HG02588 (cell line): ENCODE measurements at regions not wholly inside any gene's neighbourhood (a gene's known extent, or its start where the extent isn't known, plus 50 kb on each side); places are given as distances from the start of the nearest gene placed in this dataset.

Source experiments
- ATAC-seq: cut with Tn5 transposase; IDR thresholded peaks from one replicate; pipeline ENCODE4 v1.9.1; 2021; ENCODE audit warnings: mild to moderate bottlenecking, moderate library complexity; ENCODE audit not compliant: unreplicated experiment

DNA sequence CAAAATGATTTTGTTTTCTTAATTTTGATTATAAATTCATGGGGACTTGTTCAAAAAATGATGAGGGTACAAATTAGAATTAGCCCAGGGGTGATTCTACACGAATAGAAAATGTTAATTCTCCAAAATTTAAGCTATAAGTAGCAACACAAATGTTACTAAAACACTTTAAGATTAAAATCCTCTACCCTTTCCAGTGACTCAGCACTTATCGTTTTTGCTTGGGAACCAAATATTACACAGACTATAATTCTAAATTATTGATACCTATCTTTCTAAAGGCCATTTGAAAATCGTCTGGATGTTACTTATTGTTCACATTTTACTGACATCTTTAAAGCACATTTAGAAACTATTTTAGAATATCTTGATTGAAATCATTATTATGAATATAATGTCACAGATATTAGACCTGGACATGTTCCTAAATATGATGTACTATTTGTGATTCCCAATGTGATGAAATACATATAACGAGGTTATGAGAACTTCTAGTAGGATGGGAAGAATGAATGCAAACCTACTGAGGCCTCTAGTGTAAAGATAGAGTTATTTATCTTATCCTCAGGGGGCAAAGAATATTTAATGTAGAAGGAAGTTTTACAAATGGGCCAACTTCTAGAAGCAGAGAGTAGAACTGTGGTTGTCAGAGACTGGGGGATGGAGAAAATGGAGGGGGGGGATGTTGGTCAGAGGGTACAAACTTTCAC lies 132.0 kb upstream of the TP63 start:
- no peak for ATAC-seq

DNA sequence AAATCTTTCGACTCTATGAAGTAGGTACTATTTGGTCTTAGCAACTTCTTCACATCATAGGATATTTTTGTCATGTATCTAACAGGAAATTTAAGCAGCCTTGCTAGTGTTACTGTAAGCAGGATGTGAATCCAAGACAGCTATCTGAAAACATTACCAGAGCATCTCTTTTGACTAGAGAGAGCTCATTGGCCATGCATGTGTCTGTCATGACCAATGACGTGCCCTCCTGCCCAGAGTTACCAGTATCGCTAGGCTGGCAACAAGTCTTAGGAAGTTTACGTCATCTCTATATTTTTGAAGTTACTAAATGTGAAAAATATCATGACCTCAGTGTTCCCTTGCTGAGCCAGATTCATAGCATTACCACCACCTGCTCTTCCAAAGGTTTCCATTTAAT lies 130.9 kb upstream of the TP63 start:
- no peak for ATAC-seq

DNA sequence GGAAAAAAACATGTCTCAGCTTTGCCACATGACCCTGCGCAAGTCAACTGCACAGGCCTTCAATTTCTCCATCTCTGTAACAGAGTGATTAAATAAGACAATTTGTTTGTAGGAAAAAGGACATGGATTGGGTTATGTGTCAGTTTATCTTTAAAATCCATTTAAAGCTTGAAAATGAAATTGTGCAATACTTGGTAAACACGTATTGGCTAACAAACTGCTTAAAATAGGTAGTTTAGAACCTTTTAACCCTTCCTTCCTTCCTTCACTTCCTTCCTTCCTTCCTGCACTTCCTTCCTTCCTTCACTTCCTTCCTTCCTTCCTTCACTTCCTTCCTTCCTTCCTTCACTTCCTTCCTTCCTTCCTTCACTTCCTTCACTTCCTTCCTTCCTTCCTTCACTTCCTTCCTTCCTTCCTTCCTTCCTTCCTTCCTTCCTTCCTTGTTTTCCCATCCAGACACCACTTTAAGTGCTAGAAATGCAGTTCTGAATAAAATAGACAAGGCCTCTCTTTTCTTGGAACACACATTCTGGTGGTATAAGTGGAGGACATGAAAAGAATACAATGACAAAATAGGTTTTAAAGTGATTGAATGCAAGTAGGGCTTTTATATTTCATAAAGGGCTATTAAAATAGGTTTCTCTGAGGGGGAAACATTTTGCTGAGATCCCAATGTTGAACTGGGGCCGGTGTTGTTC lies 130.2 kb upstream of the TP63 start:
- ATAC-seq: no peak

DNA sequence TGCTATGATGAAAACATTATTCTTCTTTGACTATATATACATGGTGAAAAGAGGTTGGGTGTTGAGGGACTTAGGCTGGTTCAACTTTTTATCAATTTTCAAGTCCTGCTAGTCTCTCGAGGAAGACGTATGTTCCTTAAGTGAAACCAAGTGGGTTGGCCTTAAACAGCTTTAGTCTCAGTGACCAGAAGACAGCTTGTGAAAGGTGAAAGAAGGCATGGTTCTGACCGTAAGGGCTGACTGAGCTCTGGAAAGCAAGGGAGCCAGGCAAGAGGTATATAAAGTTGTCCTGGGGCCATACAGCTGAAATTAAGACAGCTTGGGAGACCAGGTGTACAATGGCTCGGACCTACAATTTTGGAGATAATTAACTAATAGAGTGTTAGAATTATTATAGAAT lies 128.9 kb upstream of the TP63 start:
- no peak for ATAC-seq

DNA sequence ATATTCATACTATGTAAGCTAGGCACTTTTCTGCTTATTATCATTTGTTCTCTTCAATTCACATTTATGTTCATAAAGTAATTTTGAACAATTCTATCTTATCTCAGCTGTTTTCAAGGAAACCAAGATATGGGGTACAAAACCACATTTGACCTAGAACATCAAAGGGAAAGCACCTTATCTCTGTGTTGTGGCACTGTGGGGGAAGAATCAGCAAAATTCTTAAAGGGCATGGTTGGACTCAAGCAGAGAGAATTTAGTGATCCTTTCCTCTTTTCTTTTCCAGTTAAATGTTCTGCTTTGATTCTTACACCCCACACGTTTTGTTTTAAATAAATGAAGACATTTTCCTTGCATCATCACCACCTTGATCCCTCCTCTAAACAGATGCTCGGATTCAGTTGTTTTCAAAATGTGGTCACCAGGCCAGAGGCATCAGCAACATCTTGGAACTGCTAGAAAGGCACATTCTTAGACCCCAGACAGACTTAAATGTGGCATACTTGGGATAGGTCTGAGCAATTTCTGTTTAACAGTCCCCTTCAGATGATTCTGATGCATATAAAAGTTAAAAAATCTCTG lies 128.4 kb upstream of the TP63 start:
- no peak for ATAC-seq

DNA sequence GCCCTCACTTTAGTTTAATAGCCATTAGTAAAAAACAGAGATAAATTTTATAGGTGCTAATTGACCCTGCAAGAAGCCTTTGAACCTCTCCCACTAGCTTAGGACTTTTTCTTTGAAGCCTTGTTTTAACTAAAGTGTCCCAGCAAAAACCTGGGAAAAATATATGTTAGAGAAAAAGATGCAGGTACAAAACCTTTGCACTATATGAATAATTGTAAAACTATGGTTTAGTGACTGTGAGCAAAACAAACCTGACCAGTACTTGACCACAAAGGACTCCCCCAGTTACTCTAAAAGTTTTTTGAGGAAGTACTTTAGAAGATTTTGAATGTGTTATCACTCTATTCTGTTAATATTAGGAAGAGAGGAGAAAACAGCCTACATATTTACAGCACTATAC lies 123.3 kb upstream of the TP63 start:
- peak; percentile 71 for ATAC-seq

DNA sequence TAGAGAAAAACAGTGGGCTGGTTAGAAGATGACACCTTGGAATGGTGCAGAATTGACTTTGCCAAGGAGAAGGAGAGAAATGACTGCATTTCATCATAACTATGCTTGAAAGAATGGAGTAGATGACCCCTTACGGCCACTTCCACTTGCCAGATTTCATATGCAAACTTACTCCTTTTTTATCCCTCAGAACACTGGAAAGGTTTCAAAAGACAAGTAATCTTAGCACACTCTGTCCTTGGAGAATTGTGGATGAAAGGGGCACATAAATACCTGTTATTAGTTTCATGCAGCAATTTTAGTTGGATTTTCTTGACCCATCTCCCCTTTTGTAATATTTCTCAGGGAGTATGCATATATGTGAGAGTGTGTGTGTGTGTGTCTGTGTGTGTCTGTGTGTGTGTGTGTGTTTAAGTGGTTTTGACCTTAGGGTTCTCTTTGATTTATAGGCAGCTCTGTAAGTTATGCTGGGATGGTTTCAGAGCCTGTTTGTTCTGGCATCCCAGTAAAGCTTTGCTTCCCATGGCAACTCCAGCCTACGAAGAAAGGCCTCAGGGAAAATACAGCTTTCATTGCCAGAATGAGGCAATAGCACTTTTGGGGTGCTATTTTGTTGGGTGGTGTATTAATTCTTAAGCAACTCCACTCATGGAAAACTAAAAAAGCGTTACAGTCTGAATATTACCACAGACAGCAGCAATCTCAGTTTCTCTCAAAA lies 122.2 kb upstream of the TP63 start:
- ATAC-seq: no peak

DNA sequence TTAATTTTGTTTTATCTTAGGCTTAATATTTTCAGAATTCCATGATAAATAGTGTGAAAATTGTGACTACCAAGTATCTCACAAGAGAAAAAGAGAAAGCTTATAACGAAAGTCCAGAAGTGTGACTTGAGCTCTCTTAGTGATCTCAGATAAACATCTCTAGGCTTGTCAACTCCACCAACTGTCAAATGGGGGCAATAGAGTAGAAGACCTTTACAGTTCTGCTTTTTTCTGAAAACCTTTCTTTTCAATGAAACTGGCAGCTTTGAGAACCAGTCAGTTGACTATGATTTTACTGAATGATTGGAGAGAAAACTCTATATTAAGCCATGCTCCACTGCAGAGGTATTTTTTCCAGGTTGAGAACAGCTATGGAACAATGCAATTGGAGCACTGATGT lies 119.2 kb upstream of the TP63 start:
- peak; percentile 65 for ATAC-seq

DNA sequence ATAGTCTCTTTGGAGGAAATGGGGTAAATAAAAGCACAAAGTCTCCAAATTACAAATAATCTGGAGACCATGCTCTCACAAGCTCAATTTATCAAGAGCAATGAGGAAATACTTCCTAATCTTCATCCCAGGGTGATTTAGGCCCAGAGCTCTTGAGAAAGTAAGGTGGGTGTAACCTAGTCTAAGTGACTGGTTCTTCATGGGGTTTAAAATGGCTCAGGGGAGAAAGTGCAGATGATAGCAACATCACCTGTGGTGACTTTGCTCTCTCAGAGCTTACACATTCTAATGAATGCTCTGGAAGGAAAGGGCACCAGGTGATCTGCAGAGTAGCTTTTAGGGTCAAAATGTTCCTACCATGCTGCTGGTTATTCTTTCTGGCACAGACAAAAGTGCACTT lies 118.4 kb upstream of the TP63 start:
- ATAC-seq: no peak

DNA sequence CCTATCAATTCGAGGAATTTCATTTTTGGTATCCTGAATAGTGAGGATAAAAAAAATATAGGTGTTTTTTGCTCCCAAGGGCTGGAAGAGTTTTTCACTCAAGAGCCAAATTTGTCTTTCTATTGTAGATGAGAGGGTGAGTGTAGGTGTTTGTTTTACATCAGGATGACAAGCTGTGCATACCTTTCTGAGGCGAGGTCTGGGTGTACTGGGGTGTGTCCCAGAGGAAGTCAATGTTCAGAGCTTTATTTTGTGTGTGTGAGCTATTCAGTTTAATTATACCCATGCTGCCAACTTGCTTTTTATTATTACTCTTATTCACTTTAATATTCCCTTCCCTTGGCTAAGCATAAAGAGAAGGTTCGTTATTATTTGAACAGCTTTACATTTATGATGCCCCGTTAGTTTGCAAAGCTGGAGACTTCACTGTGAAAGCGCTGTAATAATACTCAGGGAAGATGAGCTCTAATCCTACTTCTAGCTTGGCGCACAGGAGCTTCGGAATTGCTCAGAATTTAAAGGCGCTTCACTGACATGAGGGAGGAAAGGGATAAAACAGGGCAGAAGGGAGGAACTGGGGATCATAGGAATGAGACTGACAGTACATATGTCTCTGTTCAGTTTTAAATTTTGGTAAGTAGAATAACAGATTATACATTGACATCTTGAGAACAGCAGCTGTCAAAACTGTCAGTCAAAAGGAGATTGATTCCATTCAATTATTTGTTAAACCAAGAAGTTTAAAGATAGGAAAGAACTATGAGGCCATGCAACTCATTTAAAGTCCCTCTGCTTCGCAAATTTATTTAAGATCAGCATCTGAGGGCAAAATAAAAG lies 117.7 kb upstream of the TP63 start:
- no peak for ATAC-seq

DNA sequence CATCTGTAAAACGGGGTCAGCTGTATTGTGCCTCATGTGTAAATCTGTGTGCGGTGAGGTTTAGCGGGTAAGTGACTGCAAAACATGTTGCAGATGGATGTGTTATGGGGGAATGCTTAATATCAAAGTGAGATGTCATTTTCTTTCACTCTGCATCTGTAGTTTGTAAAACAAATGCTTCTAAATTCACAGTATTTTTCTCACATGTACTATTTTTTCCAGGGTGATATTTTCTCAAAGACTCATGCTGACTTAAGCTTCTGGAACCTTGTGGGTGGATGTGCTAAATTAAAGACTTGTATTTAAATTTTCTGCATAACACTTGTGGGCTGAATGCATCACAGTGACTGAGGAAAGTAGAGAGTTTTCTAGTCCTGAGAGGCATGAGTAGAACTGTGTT lies 115.2 kb upstream of the TP63 start:
- no peak for ATAC-seq

DNA sequence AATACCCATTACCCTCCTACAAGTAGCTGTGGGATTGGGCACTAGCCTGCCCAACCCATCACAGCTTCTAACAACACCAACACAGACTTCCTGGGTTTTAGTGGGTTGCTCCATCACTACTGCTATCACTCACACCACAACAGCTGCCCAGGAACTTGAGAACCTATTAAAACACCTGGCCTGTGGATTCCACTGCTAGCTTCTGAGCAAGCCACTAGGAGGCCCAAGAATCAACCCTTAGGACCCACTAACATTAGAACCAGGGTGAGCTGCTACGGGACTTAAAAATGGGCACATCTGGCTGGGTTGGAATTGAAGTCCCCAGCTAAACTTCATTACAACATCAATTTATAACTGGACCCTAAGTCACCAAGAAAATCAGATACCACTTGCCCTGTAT lies 113.2 kb upstream of the TP63 start:
- ATAC-seq: no peak

DNA sequence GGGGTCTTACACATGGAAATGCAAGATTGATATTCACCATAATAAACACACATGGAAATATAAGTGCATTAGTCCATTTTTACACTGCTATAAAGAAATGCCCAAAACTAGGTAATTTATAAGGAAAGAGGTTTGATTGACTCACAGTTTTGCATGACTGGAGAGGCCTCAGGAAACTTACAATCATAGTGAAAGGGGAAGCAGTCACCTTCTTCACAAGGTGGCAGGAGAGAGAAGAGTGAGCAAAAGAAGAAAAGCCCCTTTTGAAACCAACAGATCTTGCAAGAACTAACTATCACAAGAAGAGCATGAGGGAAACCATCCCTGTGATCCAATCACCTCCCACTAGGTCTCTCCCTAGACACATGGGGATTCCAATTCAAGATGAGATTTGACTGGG lies 111.7 kb upstream of the TP63 start:
- ATAC-seq: no peak

DNA sequence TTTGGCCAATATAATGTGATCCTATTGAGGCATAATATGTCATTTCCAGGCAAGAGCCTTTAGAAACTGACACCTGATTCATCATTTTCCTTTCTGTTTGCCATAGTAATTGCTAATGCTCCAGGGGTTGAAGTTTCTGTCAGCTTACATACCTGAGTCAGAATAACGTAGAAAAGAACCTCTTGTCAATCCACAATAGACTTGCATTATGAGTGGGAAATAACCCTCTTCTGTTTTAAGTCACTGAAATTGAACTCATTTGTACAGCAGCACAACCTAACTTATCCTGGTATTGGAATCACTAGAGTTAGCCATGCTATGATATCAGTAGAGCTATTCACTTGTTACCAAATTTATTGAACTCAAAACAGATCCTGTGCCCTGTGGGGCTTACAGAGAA lies 101.7 kb upstream of the TP63 start:
- ATAC-seq: peak; percentile 71

DNA sequence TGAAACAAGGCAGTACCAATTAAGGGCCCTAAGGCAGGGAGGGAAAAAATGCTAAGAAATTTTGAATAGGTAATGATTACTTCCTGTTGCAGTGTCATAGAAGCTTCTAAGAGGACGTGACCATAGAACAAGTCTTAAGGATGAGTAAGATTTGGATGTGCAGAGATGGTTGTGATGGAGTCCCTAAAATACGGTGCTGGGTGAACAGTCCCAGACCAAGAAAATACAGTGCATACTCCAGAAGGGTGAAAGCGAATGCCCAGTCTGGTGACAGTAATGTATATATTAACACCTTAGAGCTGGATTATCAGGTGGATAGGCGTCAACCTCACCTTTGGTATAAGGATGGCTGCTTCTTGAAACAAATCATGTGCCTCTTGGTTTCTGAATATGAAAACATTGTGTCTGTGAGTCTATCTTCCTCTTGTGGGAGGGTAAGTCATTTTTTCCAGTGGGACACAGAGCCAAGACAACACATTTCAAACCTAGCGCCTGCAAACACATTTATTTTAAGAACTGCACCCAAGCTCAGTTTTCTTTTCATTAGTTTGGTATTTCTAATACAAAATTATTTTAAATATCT lies 101.2 kb upstream of the TP63 start:
- peak; percentile 49 for ATAC-seq

DNA sequence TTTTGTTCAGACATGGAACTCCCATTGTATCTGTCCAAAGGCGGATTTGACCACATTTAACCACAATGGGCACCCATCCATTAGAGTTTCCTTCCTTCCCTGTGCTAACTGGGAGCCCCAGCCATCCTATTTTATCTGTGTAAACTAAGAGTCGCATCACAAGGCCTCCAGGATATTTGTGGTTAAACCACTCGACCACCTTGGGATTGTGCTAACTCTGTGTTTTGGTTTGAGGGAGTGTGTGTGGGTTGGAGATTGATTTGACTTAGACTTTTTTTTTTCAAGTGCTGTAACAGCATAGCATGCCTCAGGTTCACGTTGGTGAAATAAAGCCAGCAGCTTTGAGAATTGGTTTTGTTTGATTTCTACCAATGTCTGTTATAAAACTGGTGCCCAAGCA lies 100.4 kb upstream of the TP63 start:
- no peak for ATAC-seq

DNA sequence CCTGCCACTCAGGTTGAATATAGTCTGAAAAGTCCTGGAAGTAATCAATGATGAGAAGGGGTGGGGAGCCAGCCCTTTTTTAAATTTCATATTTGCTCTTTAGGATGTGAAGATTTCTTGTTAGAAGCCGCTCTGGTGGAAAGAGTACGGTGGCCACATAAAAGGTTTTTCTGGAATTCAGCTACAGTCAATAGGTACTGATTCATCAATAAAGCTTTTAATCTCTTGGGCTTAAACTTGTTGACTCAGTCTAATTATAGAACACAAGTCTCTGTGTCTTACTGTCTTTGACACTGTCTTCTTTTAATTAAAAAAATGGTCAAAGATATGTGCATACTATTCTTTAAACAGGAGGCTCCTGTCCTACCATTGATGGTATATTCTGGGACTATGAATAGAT lies 99.9 kb upstream of the TP63 start:
- no peak for ATAC-seq

DNA sequence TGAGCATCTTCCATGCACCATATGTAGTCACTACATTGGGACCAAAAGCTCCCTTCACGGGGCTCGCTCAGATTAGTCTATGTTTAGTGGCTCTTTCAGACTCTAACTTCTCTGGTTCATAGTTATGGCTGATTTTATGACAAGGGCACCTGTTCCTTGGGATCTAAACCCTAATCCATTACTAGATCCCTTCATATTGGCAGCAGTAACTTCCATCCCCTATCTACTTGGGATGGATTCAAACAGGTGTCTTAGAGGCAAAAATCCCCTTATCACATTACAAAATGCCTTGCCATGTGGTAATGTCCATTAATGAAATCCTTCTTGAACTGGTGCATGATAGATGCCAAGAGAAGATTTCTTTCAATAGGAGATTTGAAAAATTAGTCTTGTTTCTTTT lies 96.7 kb upstream of the TP63 start:
- ATAC-seq: no peak

DNA sequence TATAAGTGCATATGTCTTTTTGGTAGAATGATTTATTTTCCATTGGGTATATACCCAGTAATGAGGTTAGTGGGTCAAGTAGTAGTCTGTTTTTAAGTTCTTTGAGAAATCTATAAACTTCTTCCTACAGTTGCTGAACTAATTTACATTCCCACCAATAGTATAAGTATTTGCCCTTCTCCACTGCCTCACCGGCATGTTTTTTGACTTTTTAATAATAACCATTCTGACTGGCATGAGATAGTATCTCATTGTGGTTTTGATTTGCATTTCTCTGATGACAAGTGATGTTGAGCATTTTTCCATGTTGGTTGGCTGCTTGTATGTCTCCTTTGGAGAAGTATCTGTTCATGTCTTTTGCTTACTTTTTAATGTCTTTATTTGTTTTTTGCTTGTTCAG lies 94.1 kb upstream of the TP63 start:
- ATAC-seq: no peak

DNA sequence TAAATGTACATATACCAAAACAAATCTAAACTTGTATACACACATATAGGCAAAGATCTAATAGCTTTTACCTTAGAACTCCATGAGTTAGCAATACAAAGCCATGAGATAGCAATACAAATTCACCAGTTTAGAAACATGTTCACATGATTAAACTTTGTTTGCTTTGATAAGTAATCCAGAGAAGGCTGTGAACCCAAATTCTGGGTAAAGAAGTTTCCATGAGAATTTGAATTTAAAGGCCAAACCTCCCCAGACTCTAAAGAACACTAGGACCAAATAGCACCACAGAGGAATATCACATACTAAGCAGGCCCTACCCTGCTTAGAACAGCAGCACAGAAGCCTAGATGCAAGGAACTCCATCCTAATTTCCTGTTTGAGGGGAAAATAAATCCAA lies 83.7 kb upstream of the TP63 start:
- no peak for ATAC-seq

DNA sequence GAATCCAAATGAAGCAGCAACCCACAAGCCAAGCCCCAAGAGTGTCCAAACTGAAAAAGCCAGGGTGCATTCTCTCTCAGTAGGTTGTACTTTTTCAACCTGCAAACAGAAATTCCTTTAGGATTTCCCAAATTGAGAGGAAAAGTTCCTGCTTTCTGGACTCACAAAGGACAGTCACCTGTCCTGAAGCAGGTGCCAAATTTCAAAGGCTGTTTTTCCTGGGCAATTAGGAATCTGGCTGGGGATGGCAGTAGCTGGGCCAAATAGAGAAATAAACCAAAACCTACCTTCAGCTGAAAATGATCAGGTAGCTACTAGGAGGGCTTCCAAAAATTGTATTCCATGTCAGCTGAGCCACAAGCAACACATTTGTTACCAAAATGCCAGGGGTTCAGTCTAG lies 83.1 kb upstream of the TP63 start:
- no peak for ATAC-seq
